ENCODE measurements at regions not wholly inside any gene's neighbourhood (a gene's known extent, or its start where the extent isn't known, plus 50 kb on each side); places are given as distances from the start of the nearest gene placed in this dataset.

DNA sequence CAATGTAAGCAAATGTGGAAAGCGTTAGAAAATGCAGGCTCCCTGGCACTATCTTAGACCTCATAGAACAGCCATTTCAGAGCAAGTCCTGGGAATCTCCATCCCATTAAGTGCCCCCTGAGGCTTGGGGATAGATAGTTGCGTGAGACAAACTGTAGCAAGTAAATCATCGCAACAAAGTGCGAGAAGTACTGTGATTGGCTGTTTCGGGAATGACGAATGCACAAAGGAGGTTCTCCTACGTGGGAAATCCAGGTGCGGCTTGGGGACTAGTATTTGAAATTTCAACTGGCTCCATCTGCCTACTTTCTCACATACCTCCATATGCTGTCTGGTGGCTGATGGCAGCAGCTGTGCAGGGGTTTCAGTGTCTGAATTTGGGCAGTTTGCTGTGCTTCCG lies 84.5 kb downstream of the PLEKHG1 start:
- no peak overlapping the region for H3K4me2 ChIP-seq (ENCODE audit: control insufficient read depth, insufficient read depth)
- H3K36me3 ChIP-seq (ENCODE audit: control insufficient read depth in 2 of 2, insufficient read depth in 2 of 2, low read length in 1 of 2) = no peaks in the 10 kb centered on the region
- no peak for DNase-seq (ENCODE audit: low read depth, low spot score)
- H2AFZ ChIP-seq (ENCODE audit: control insufficient read depth, low read depth, low read length) = no peak overlapping the region
- no peaks in the 10 kb centered on the region for H3K79me2 ChIP-seq (ENCODE audit: control insufficient read depth, insufficient read depth, low read length)
- H3K4me1 ChIP-seq (ENCODE audit: control insufficient read depth, insufficient read depth, low read length) = no peaks in the 10 kb centered on the region; the same call in 1 of the 2 replicates
- H4K20me1 ChIP-seq (ENCODE audit: control insufficient read depth, insufficient read depth) = no peaks in the 10 kb centered on the region
- BruUV-seq (replicated peaks) = no TSS peak
- TF ChIP-seq TBL1XR1 (IDR thresholded peaks at IDR 0.05; ENCODE audit: low read depth, low read length) = no peak
- no peak for TF ChIP-seq IRF4 (IDR thresholded peaks at IDR 0.05; ENCODE audit: low read depth, low read length)
- TF ChIP-seq MLLT1 (IDR thresholded peaks at IDR 0.05) = no peak
- no peak for TF ChIP-seq ESRRA (IDR thresholded peaks at IDR 0.05; ENCODE audit: low read length)
- no peak for TF ChIP-seq ZNF622 (IDR thresholded peaks at IDR 0.05)
- no peak for TF ChIP-seq TCF7 (IDR thresholded peaks at IDR 0.05; ENCODE audit: borderline replicate concordance)
- no peak for TF ChIP-seq BHLHE40 (IDR thresholded peaks at IDR 0.05; ENCODE audit: borderline replicate concordance in 1 of 2, low read depth in 2 of 2, low read length in 1 of 2)
- TF ChIP-seq POU2F2 (IDR thresholded peaks at IDR 0.05; ENCODE audit: borderline replicate concordance, low read depth, low read length) = no peak
- WGBS (ENCODE audit: insufficient coverage, insufficient replicate concordance, low lambda C conversion rate, missing lambda C conversion rate) = 97% methylated on average over 9 of the region's 9 CpGs
- RAD21 ChIA-PET (ENCODE audit: unreplicated experiment) = interaction anchor here (5.0 kb wide), 1 partner anchor 130 kb away, joined by 52 read pairs; no protein-coding TSS in a partner anchor
- no peak overlapping the region for H3K27ac ChIP-seq (ENCODE audit: control insufficient read depth, insufficient read depth)
- POLR2A ChIA-PET = no interaction called here
- no peaks in the 10 kb centered on the region; a peak in 1 of 4 replicates for H3K27me3 ChIP-seq (replicated peaks in 1 of 2; ENCODE audit: control insufficient read depth in 2 of 2, insufficient read depth in 2 of 2, low read length in 1 of 2)
- H3K9me3 ChIP-seq (replicated peaks; ENCODE audit: control insufficient read depth, insufficient read depth, low read length) = no peaks in the 10 kb centered on the region; the same call in 2 of the 3 replicates
- CTCF ChIA-PET = interaction anchor here (3.0 kb wide), 1 partner anchor 41 kb away, joined by 12 read pairs; no protein-coding TSS in a partner anchor
- intact Hi-C loops (cut with micrococcal nuclease; ENCODE audit: unreplicated experiment) (no loop called here), in situ Hi-C loops (cut with MboI) (no loop called here)
- ATAC-seq = no peak
- SMC1A ChIA-PET (ENCODE audit: uncharacterized antibody, unreplicated experiment) = interaction anchor here (1.9 to 4.8 kb wide), 4 partner anchors 17 to 130 kb away, joined by 4 to 35 read pairs (median 18); no protein-coding TSS in a partner anchor
- no peak overlapping the region for H3K9ac ChIP-seq (ENCODE audit: control insufficient read depth, insufficient read depth, low read length)
- FAIRE-seq = no peak
- no peak overlapping the region for H3K4me3 ChIP-seq

Data from GM12878 (cell line).